ENCODE measurements at regions not wholly inside any gene's neighbourhood (a gene's known extent, or its start where the extent isn't known, plus 50 kb on each side); places are given as distances from the start of the nearest gene placed in this dataset.

- Histone ChIP-seq H3K27ac (no peak overlapping the region), H3K36me3 (no peaks in the 10 kb centered on the region), H3K4me3 (no peak overlapping the region), H3K4me1 (no peaks in the 10 kb centered on the region), H3K9me3 (no peaks in the 10 kb centered on the region), H3K27me3 (no peaks in the 10 kb centered on the region)
- intact Hi-C loops (cut with DNase I) = no loop called here
- no peak for DNase-seq (ENCODE audit: low spot score in 2 of 2)
- no peak for TF ChIP-seq CTCF (IDR thresholded peaks at IDR 0.05)
Measured at GRCh38 chr2:201959198-201959597, 74.5 kb upstream of the FZD7 start.

- TF ChIP-seq CTCF (IDR thresholded peaks at IDR 0.05) = no peak
- no peak for DNase-seq (ENCODE audit: low spot score in 2 of 2)
- intact Hi-C loops (cut with DNase I) = no loop called here
Measured at GRCh38 chr2:201959626-201960025, 74.0 kb upstream of the FZD7 start.

GRCh38 chr2:201960305-201960704 is 73.3 kb upstream of the FZD7 start:
- Histone ChIP-seq H3K9me3 (no peaks in the 10 kb centered on the region), H3K36me3 (no peaks in the 10 kb centered on the region), H3K27ac (no peak overlapping the region), H3K4me3 (no peak overlapping the region), H3K27me3 (no peaks in the 10 kb centered on the region), H3K4me1 (no peaks in the 10 kb centered on the region)
- no peak for TF ChIP-seq CTCF (IDR thresholded peaks at IDR 0.05)
- intact Hi-C loops (cut with DNase I) = no loop called here
- DNase-seq (ENCODE audit: low spot score in 2 of 2) = no peak

More at GRCh38 chr2:201959626-201960025, 74.0 kb upstream of the FZD7 start:
- no peaks in the 10 kb centered on the region for H3K27me3 ChIP-seq
- H3K36me3 ChIP-seq = no peaks in the 10 kb centered on the region
- no peaks in the 10 kb centered on the region for H3K9me3 ChIP-seq
- H3K4me1 ChIP-seq = no peaks in the 10 kb centered on the region
- no peak overlapping the region for H3K27ac ChIP-seq
- no peak overlapping the region for H3K4me3 ChIP-seq

DNA sequence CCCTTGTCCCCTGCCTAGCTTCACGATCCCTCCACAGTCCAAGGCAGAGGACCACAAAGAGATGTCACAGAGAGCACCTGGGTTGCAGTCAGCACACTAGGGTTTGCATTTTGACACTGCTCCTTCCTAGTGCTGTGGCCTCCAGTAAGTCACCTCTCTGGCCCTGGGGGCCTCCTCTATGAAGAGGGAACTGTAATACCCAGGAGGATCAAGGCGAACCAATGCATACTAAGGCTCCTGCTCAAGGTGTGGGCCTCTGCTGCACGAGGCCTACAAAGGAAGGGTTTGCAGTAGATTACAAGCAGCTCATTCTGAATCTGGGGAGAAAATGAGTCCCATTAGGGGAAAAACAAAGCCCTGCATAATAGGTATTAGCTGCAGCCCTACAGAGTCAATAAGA is 72.3 kb upstream of the FZD7 start:
- Histone ChIP-seq H3K4me1 (no peaks in the 10 kb centered on the region), H3K9me3 (no peaks in the 10 kb centered on the region), H3K27me3 (no peaks in the 10 kb centered on the region), H3K36me3 (no peaks in the 10 kb centered on the region), H3K27ac (no peak overlapping the region), H3K4me3 (no peak overlapping the region)
- no peak for DNase-seq (ENCODE audit: low spot score in 2 of 2)
- TF ChIP-seq CTCF (IDR thresholded peaks at IDR 0.05) = no peak
- intact Hi-C loops (cut with DNase I) = no loop called here

GRCh38 chr2:201962774-201963562 is 70.7 kb upstream of the FZD7 start:
- Histone ChIP-seq H3K27ac (no peak overlapping the region), H3K36me3 (no peaks in the 10 kb centered on the region), H3K4me3 (no peak overlapping the region), H3K9me3 (no peaks in the 10 kb centered on the region), H3K27me3 (no peaks in the 10 kb centered on the region), H3K4me1 (no peaks in the 10 kb centered on the region)
- DNase-seq (ENCODE audit: low spot score in 2 of 2) = no peak
- intact Hi-C loops (cut with DNase I) = no loop called here
- TF ChIP-seq CTCF (IDR thresholded peaks at IDR 0.05) = no peak

Data from ascending aorta (tissue), 2 donors.